ENCODE measurements at regions not wholly inside any gene's neighbourhood (a gene's known extent, or its start where the extent isn't known, plus 50 kb on each side); places are given as distances from the start of the nearest gene placed in this dataset.

DNA sequence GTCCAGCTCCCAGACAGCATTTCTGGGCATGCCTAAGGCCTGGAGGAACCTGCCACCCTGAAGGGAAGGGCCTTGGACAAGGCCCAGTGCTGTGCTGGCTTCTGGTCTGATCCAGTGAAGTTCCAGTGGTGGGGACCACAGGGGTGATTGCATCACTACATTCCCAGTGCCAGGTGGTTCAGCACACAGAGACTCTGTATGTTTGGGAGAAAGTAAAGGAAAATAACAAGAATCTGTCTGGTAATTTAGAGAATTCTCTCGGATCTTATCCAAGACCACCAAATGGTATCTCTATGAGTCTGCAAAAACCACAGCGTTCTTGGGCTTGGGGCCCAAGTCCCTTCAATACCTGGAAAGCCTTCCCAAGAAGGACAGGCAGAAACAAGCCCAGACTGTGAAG is 131.8 kb upstream of the MAD2L1 start:
- CTCF ChIA-PET = no interaction called here
- no peaks in the 10 kb centered on the region for H3K4me1 Mint-ChIP-seq (ENCODE audit: low read depth)
- no peaks in the 10 kb centered on the region for H3K36me3 Mint-ChIP-seq (ENCODE audit: low read depth)
- H3K27me3 Mint-ChIP-seq = peaks cover 7% of the 10 kb centered on the region
- POLR2A ChIA-PET = no interaction called here
- ATAC-seq (no peak), DNase-seq (no peak)
- TF ChIP-seq, protein P1, sequence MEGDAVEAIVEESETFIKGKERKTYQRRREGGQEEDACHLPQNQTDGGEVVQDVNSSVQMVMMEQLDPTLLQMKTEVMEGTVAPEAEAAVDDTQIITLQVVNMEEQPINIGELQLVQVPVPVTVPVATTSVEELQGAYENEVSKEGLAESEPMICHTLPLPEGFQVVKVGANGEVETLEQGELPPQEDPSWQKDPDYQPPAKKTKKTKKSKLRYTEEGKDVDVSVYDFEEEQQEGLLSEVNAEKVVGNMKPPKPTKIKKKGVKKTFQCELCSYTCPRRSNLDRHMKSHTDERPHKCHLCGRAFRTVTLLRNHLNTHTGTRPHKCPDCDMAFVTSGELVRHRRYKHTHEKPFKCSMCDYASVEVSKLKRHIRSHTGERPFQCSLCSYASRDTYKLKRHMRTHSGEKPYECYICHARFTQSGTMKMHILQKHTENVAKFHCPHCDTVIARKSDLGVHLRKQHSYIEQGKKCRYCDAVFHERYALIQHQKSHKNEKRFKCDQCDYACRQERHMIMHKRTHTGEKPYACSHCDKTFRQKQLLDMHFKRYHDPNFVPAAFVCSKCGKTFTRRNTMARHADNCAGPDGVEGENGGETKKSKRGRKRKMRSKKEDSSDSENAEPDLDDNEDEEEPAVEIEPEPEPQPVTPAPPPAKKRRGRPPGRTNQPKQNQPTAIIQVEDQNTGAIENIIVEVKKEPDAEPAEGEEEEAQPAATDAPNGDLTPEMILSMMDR (IDR thresholded peaks at IDR 0.05) = no peak
- intact Hi-C loops (cut with micrococcal nuclease) = no loop called here
- H3K27ac Mint-ChIP-seq = no peak overlapping the region
- no peaks in the 10 kb centered on the region for H3K9me3 Mint-ChIP-seq
- no peak overlapping the region for H3K4me3 Mint-ChIP-seq

- peaks cover 2% of the 10 kb centered on the region for H3K9me3 Mint-ChIP-seq
- TF ChIP-seq, protein P1 (IDR thresholded peaks at IDR 0.05) = no peak
- ATAC-seq = no peak
- H3K36me3 Mint-ChIP-seq (ENCODE audit: low read depth) = no peaks in the 10 kb centered on the region
- no peak overlapping the region for H3K27ac Mint-ChIP-seq
- DNase-seq = no peak
- CTCF ChIA-PET = interaction anchor here (1.1 to 1.2 kb wide), 2 partner anchors 32 to 1193 kb away, joined by 3 read pairs; no protein-coding TSS in a partner anchor
- POLR2A ChIA-PET = no interaction called here
- H3K4me3 Mint-ChIP-seq = no peak overlapping the region
- H3K4me1 Mint-ChIP-seq (ENCODE audit: low read depth) = no peaks in the 10 kb centered on the region
- intact Hi-C loops (cut with micrococcal nuclease) = no loop called here
- peaks cover 11% of the 10 kb centered on the region for H3K27me3 Mint-ChIP-seq
Observed at GRCh38 chr4:120177603-120178002, 111.0 kb upstream of the MAD2L1 start.

- no peak overlapping the region for H3K27ac Mint-ChIP-seq
- no peak overlapping the region for H3K4me3 Mint-ChIP-seq
- POLR2A ChIA-PET = no interaction called here
- CTCF ChIA-PET = no interaction called here
- intact Hi-C loops (cut with micrococcal nuclease) = no loop called here
- H3K4me1 Mint-ChIP-seq (ENCODE audit: low read depth) = no peaks in the 10 kb centered on the region
- H3K36me3 Mint-ChIP-seq (ENCODE audit: low read depth) = no peaks in the 10 kb centered on the region
- peaks cover 11% of the 10 kb centered on the region for H3K27me3 Mint-ChIP-seq
- TF ChIP-seq, protein P1 (IDR thresholded peaks at IDR 0.05) = no peak
- no peak for ATAC-seq
- H3K9me3 Mint-ChIP-seq = peaks cover 2% of the 10 kb centered on the region
- DNase-seq = no peak
Observed at GRCh38 chr4:120175272-120175671, 108.6 kb upstream of the MAD2L1 start.

DNA sequence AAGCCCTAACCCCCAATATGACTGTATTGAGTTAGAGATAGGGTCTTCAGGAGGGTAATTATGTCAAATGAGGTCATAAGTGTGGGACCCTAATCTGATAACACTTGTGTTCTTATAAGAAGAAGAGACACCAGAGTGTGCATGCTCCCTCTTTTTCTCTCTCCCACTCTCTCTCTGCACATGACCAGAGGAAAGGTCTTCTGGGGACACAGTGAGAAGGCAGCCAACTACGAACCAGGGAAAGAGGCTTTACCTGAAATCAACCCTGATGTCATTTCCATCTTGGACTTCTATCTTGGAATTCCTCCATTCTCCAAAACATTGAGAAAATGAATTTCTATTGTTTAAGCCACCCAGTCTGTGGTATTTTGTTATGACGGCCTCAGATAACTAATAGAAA is 97.2 kb upstream of the MAD2L1 start:
- intact Hi-C loops (cut with micrococcal nuclease) = no loop called here
- CTCF ChIA-PET = interaction anchor here (1.0 kb wide), 1 partner anchor 1144 kb away, joined by 4 read pairs; no protein-coding TSS in a partner anchor
- Mint-ChIP-seq H3K4me3 (no peak overlapping the region), H3K36me3 (ENCODE audit: low read depth) (no peaks in the 10 kb centered on the region), H3K9me3 (no peaks in the 10 kb centered on the region), H3K4me1 (ENCODE audit: low read depth) (no peaks in the 10 kb centered on the region), H3K27me3 (peaks cover 2% of the 10 kb centered on the region), H3K27ac (no peak overlapping the region)
- ATAC-seq (no peak), DNase-seq (no peak)
- TF ChIP-seq, protein P1 (IDR thresholded peaks at IDR 0.05) = no peak
- POLR2A ChIA-PET = no interaction called here

GRCh38 chr4:120158841-120159463 is 92.3 kb upstream of the MAD2L1 start:
- DNase-seq (no peak), ATAC-seq (no peak)
- Mint-ChIP-seq H3K9me3 (no peaks in the 10 kb centered on the region), H3K27ac (no peak overlapping the region), H3K27me3 (peaks cover 2% of the 10 kb centered on the region), H3K36me3 (ENCODE audit: low read depth) (no peaks in the 10 kb centered on the region), H3K4me3 (no peak overlapping the region), H3K4me1 (ENCODE audit: low read depth) (no peaks in the 10 kb centered on the region)
- TF ChIP-seq, protein P1 (IDR thresholded peaks at IDR 0.05) = no peak
- ChIA-PET POLR2A (no interaction called here), CTCF (no interaction called here)
- intact Hi-C loops (cut with micrococcal nuclease) = loop anchor here (5.0 kb wide), 1 partner anchor 933 kb away; no protein-coding TSS in a partner anchor
